Body of pancreas (tissue), 4 donors: ENCODE measurements at regions not wholly inside any gene's neighbourhood (a gene's known extent, or its start where the extent isn't known, plus 50 kb on each side); places are given as distances from the start of the nearest gene placed in this dataset.

Source experiments
- POLR2A ChIP-seq, 3 donors: fragments of 450-650 bp; IDR thresholded peaks; one replicate each; pipeline ENCODE4 v1.6.1; 2016; ENCODE audit warnings: antibody characterized with exemption in 3 of 3, mild to moderate bottlenecking in 2 of 3
- TF ChIP-seq, protein P1 (sequence below), 7 experiments: fragments of 450-650 bp in 4 of 7; fragments of 200-600 bp in 3 of 7; sonication (generic) in 3 of 7; IDR thresholded peaks; one replicate each; pipeline ENCODE4 v1.5.1; 2016 to 2019; ENCODE audit warnings: antibody characterized with exemption in 7 of 7

- TF ChIP-seq, protein P1, sequence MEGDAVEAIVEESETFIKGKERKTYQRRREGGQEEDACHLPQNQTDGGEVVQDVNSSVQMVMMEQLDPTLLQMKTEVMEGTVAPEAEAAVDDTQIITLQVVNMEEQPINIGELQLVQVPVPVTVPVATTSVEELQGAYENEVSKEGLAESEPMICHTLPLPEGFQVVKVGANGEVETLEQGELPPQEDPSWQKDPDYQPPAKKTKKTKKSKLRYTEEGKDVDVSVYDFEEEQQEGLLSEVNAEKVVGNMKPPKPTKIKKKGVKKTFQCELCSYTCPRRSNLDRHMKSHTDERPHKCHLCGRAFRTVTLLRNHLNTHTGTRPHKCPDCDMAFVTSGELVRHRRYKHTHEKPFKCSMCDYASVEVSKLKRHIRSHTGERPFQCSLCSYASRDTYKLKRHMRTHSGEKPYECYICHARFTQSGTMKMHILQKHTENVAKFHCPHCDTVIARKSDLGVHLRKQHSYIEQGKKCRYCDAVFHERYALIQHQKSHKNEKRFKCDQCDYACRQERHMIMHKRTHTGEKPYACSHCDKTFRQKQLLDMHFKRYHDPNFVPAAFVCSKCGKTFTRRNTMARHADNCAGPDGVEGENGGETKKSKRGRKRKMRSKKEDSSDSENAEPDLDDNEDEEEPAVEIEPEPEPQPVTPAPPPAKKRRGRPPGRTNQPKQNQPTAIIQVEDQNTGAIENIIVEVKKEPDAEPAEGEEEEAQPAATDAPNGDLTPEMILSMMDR (IDR thresholded peaks at IDR 0.05), result no peak
- TF ChIP-seq POLR2A (IDR thresholded peaks at IDR 0.05), result no peak
Measured at GRCh38 chr3:24052446-24052845, 107.4 kb downstream of the NR1D2 start.
